Aorta (tissue), 5 donors: ENCODE measurements at regions not wholly inside any gene's neighbourhood (a gene's known extent, or its start where the extent isn't known, plus 50 kb on each side); places are given as distances from the start of the nearest gene placed in this dataset.
A peak's percentile ranks its signal among the peaks of the same experiment; 100 is the strongest.

Source experiments
- ATAC-seq: fragments of 200-7000 bp; cut with Tn5 transposase; one replicate; pipeline ENCODE4 v1.9.1; 2022; ENCODE audit warnings: moderate library complexity; ENCODE audit not compliant: low FRiP score
- DNase-seq, 2 donors: peaks; one replicate each; pipeline ENCODE4 v3.0.0-alpha.2; 2020
- H3K27ac ChIP-seq, 2 donors: one replicate each; pipeline ENCODE4 v1.5.1; 2013; ENCODE audit warnings: low read length in 2 of 2, mild to moderate bottlenecking in 2 of 2, moderate library complexity in 2 of 2, control low read depth in 1 of 2, inconsistent platforms in 1 of 2, low read depth in 1 of 2
- H3K27me3 ChIP-seq, 2 donors: one replicate each; pipeline ENCODE4 v1.6.1; 2013; ENCODE audit warnings: control low read depth in 1 of 2, low read length in 1 of 2, mild to moderate bottlenecking in 1 of 2, moderate library complexity in 1 of 2; ENCODE audit not compliant: insufficient read depth in 2 of 2, control insufficient read depth in 1 of 2
- H3K36me3 ChIP-seq, 2 donors: one replicate each; pipeline ENCODE4 v1.6.1; 2013; ENCODE audit warnings: control low read depth in 1 of 2, low read length in 1 of 2, mild to moderate bottlenecking in 1 of 2; ENCODE audit not compliant: insufficient read depth in 2 of 2, control insufficient read depth in 1 of 2
- H3K4me1 ChIP-seq, 2 donors: one replicate each; pipeline ENCODE4 v1.6.1; 2013; ENCODE audit warnings: low read length in 2 of 2, control low read depth in 1 of 2, mild to moderate bottlenecking in 1 of 2, moderate library complexity in 1 of 2; ENCODE audit not compliant: insufficient read depth in 2 of 2, control insufficient read depth in 1 of 2
- H3K4me3 ChIP-seq, 2 donors: one replicate each; pipeline ENCODE4 v1.5.1; 2013; ENCODE audit warnings: low read length in 2 of 2, control low read depth in 1 of 2, mild to moderate bottlenecking in 1 of 2
- H3K9me3 ChIP-seq: one replicate; pipeline ENCODE4 v1.6.1; 2013; ENCODE audit warnings: mild to moderate bottlenecking, low read length; ENCODE audit not compliant: control insufficient read depth
- WGBS, 2 donors: extraction: QIAGEN DNeasy Blood & Tissue Kit; methylation state at CpG; one replicate each; pipeline ENCODE4 v1.1.7; 2013; 5-methylcytosine and 5-hydroxymethylcytosine counted together
- intact Hi-C, 2 donors: fragments of 100-400 bp; cut with DNase I; formaldehyde crosslinking; loops; one replicate each; pipeline versions ENCODE4 v1.14.2 to v1.15.0; 2022
- donor health status: healthy with polysubstance abuse.
- donor health status: Bipolar disorder and iron deficiency.
- donor health status: DM: no; HTN: no; CAD: no.
- donor health status: DM: no; HTN: no; CAD: no.
- donor health status: DM: yes; HTN: yes; CAD: no.

- H3K4me3 ChIP-seq: no peak overlapping the region
- H3K4me1 ChIP-seq: no peaks in the 10 kb centered on the region
- no peaks in the 10 kb centered on the region for H3K9me3 ChIP-seq
- intact Hi-C loops: no loop called here
- no peaks in the 10 kb centered on the region for H3K36me3 ChIP-seq
- no peak for DNase-seq
- no peaks in the 10 kb centered on the region for H3K27me3 ChIP-seq
- ATAC-seq: no peak
- no peak overlapping the region for H3K27ac ChIP-seq
- 78 to 83% methylated on average over 2 of the region's 2 CpGs for WGBS, 2 donors
These were observed 137.2 kb upstream of the HS3ST1 start for GRCh38 chr4:11565899-11566298.

- 75 to 85% methylated on average over 1 of the region's 1 CpG for WGBS, 2 donors
- intact Hi-C loops: no loop called here
- ATAC-seq: no peak
These were observed 136.5 kb upstream of the HS3ST1 start for GRCh38 chr4:11565213-11565612.

GRCh38 chr4:11564021-11564420 lies 135.3 kb upstream of the HS3ST1 start:
- WGBS, 2 donors: 26 to 31% methylated on average over 2 of the region's 2 CpGs
- DNase-seq: no peak
- Histone ChIP-seq H3K4me1 (no peaks in the 10 kb centered on the region), H3K27ac (no peak overlapping the region), H3K36me3 (no peaks in the 10 kb centered on the region), H3K27me3 (no peaks in the 10 kb centered on the region), H3K4me3 (no peak overlapping the region), H3K9me3 (no peaks in the 10 kb centered on the region)
- no peak for ATAC-seq
- intact Hi-C loops: no loop called here

More at GRCh38 chr4:11565213-11565612, 136.5 kb upstream of the HS3ST1 start:
- Histone ChIP-seq H3K9me3 (no peaks in the 10 kb centered on the region), H3K4me1 (no peaks in the 10 kb centered on the region), H3K4me3 (no peak overlapping the region), H3K36me3 (no peaks in the 10 kb centered on the region), H3K27ac (no peak overlapping the region), H3K27me3 (no peaks in the 10 kb centered on the region)
- no peak for DNase-seq

- Histone ChIP-seq H3K9me3 (peaks cover 2% of the 10 kb centered on the region), H3K4me1 (peaks cover 0 to 2% of the 10 kb centered on the region in 2 donors), H3K27ac (no peak overlapping the region), H3K27me3 (no peaks in the 10 kb centered on the region), H3K4me3 (no peak overlapping the region), H3K36me3 (no peaks in the 10 kb centered on the region)
- no peak for DNase-seq
- intact Hi-C loops: no loop called here
- ATAC-seq: no peak
These were observed 120.8 kb upstream of the HS3ST1 start for GRCh38 chr4:11549525-11549924.

- DNase-seq: no peak
- whole genome bisulfite sequencing, 2 donors: 80 to 86% methylated on average over 1 of the region's 1 CpG
- no peaks in the 10 kb centered on the region for H3K27me3 ChIP-seq
These were observed 119.9 kb upstream of the HS3ST1 start for GRCh38 chr4:11548597-11549082.

GRCh38 chr4:11546391-11547175 lies 117.9 kb upstream of the HS3ST1 start:
- Histone ChIP-seq H3K36me3 (no peaks in the 10 kb centered on the region), H3K4me3 (no peak overlapping the region), H3K27me3 (no peaks in the 10 kb centered on the region), H3K27ac (no peak overlapping the region), H3K9me3 (peaks cover 2% of the 10 kb centered on the region), H3K4me1 (peaks cover 0 to 2% of the 10 kb centered on the region in 2 donors)
- intact Hi-C loops: no loop called here
- WGBS, 2 donors: 95 to 99% methylated on average over 1 of the region's 1 CpG
- DNase-seq: no peak
- no peak for ATAC-seq

More at GRCh38 chr4:11548597-11549082, 119.9 kb upstream of the HS3ST1 start:
- H3K4me1 ChIP-seq: peaks cover 0 to 2% of the 10 kb centered on the region in 2 donors
- intact Hi-C loops: no loop called here
- H3K36me3 ChIP-seq: no peaks in the 10 kb centered on the region
- H3K4me3 ChIP-seq: no peak overlapping the region
- peaks cover 2% of the 10 kb centered on the region for H3K9me3 ChIP-seq
- ATAC-seq: no peak
- H3K27ac ChIP-seq: no peak overlapping the region

DNA sequence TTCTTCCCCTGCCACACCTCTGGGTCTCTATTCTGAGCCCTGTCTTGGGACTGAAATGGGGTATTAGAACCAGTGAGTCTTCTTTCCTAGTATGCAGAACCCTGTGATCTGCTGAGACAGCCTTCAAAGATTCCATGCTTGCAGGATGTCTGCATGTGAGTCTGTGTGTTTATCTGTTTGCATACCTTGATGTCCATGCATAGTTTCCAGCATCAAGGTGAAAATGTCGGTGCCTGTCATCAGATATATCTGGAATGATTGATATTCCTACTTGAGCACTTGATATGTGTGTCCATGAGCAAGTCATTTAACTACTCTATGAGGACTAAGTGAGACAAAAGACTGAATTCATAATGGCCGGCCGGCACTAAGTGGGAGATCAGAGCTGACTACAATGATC lies 117.0 kb upstream of the HS3ST1 start:
- 93 to 95% methylated on average over 3 of the region's 3 CpGs for WGBS, 2 donors
- H3K9me3 ChIP-seq: peaks cover 2% of the 10 kb centered on the region
- DNase-seq: no peak
- no peak for ATAC-seq
- H3K4me3 ChIP-seq: no peak overlapping the region
- no peaks in the 10 kb centered on the region for H3K27me3 ChIP-seq
- no peaks in the 10 kb centered on the region for H3K36me3 ChIP-seq
- peaks cover 0 to 2% of the 10 kb centered on the region in 2 donors for H3K4me1 ChIP-seq
- intact Hi-C loops: no loop called here
- no peak overlapping the region for H3K27ac ChIP-seq

GRCh38 chr4:11544211-11544610 lies 115.5 kb upstream of the HS3ST1 start:
- intact Hi-C loops: no loop called here
- ATAC-seq (no peak), DNase-seq (no peak)
- Histone ChIP-seq H3K27me3 (no peaks in the 10 kb centered on the region), H3K4me3 (no peak overlapping the region), H3K36me3 (no peaks in the 10 kb centered on the region), H3K27ac (no peak overlapping the region), H3K9me3 (peaks cover 2% of the 10 kb centered on the region), H3K4me1 (peaks cover 0 to 2% of the 10 kb centered on the region in 2 donors)

DNA sequence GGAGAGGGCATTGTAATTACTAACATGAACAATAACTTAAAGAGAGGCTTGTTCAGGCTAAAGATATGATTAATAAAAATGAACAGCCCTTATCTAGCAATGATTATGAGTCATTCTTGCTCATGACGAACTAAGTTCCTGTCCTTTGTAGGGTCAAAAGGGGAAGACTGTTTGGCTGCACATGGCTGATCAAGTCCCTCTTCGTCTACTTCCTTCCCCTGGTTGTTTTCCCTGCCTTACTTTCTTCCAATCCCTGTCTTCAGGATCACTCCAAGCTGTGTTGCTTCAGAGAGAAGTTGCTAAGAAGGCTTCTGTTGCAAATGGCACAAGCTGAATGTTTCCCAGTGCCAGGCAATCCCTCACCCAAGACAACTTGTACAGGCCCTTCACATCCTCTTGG lies 115.0 kb upstream of the HS3ST1 start:
- DNase-seq (no peak), ATAC-seq (peak; percentile 73)
- H3K36me3 ChIP-seq: no peaks in the 10 kb centered on the region
- no peaks in the 10 kb centered on the region for H3K27me3 ChIP-seq
- no peak overlapping the region for H3K4me3 ChIP-seq
- intact Hi-C loops: no loop called here
- WGBS, 2 donors: 13 to 24% methylated on average over 2 of the region's 2 CpGs
- peaks cover 2% of the 10 kb centered on the region for H3K9me3 ChIP-seq
- no peak overlapping the region for H3K27ac ChIP-seq
- peaks cover 0 to 2% of the 10 kb centered on the region in 2 donors for H3K4me1 ChIP-seq
